WTC11 (cell line): ENCODE measurements at regions not wholly inside any gene's neighbourhood (a gene's known extent, or its start where the extent isn't known, plus 50 kb on each side); places are given as distances from the start of the nearest gene placed in this dataset.

ENCODE experiments used
- ATAC-seq: fragments of 200-7000 bp; cut with Tn5 transposase; 2 replicates; pipeline ENCODE4 v1.10.0; 2021; ENCODE audit warnings: mild to moderate bottlenecking, moderate library complexity
- CTCF ChIA-PET: fragments of 300-600 bp; sonication (Branson Sonifier 250); formaldehyde crosslinking; loops from one replicate; lab custom pipeline; 2021; ENCODE audit warnings: antibody characterized with exemption; lab: Charles Lee
- POLR2A ChIA-PET: fragments of 350-600 bp; sonication (Branson Sonifier 250); formaldehyde crosslinking; loops from one replicate; lab custom pipeline; 2021; ENCODE audit warnings: antibody characterized with exemption; lab: Charles Lee
- DNase-seq: peaks from one replicate; pipeline ENCODE4 v3.0.0; 2021; ENCODE audit warnings: low spot score
- H3K27ac Mint-ChIP-seq: 2 replicates; pipeline ENCODE4 v1.8.0; 2021; ENCODE audit warnings: mixed read lengths
- H3K27me3 Mint-ChIP-seq: 2 replicates; pipeline ENCODE4 v1.8.0; 2021; ENCODE audit warnings: low read depth, mild to moderate bottlenecking, moderate library complexity, mixed read lengths
- H3K36me3 Mint-ChIP-seq: 2 replicates; pipeline ENCODE4 v1.8.0; 2021; ENCODE audit warnings: mixed read lengths
- H3K4me1 Mint-ChIP-seq: 2 replicates; pipeline ENCODE4 v1.8.0; 2022; ENCODE audit warnings: mixed read lengths
- H3K4me3 Mint-ChIP-seq: 2 replicates; pipeline ENCODE4 v1.8.0; 2021; ENCODE audit warnings: mild to moderate bottlenecking, moderate library complexity, mixed read lengths
- H3K9me3 Mint-ChIP-seq: 2 replicates; pipeline ENCODE4 v1.8.0; 2021; ENCODE audit warnings: mixed read lengths
- FOXP1 ChIP-seq: sonication (generic); formaldehyde crosslinking; IDR thresholded peaks from 2 replicates; pipeline ENCODE4 v1.8.0; 2022; ENCODE audit warnings: missing genetic modification reagents, mild to moderate bottlenecking, moderate library complexity, borderline replicate concordance
- GABPB1 ChIP-seq: sonication (generic); formaldehyde crosslinking; IDR thresholded peaks from 2 replicates; pipeline ENCODE4 v1.8.1; 2023; ENCODE audit warnings: mild to moderate bottlenecking, missing genetic modification reagents
- GRHL2 ChIP-seq: fragments of 250-450 bp; sonication (Bioruptor Pico); IDR thresholded peaks from 2 replicates; pipeline ENCODE4 v1.8.0; 2022; ENCODE audit warnings: mild to moderate bottlenecking, moderate library complexity; ENCODE audit not compliant: insufficient replicate concordance, severe bottlenecking
- HMGA2 ChIP-seq: fragments of 250-450 bp; sonication (Bioruptor Pico); IDR thresholded peaks from 2 replicates; pipeline ENCODE4 v1.4.0; 2021; ENCODE audit warnings: mild to moderate bottlenecking, moderate library complexity
- MXD4 ChIP-seq: fragments of 250-450 bp; sonication (Bioruptor Pico); IDR thresholded peaks from 2 replicates; pipeline ENCODE4 v1.8.0; 2021; ENCODE audit warnings: mild to moderate bottlenecking, moderate library complexity, borderline replicate concordance
- NFYB ChIP-seq: sonication (generic); formaldehyde crosslinking; conservative IDR thresholded peaks from 2 replicates; pipeline ENCODE4 v1.8.0; 2022; ENCODE audit warnings: low read depth, missing genetic modification reagents
- SP1 ChIP-seq: sonication (generic); formaldehyde crosslinking; conservative IDR thresholded peaks from 2 replicates; pipeline ENCODE4 v1.8.1; 2022; ENCODE audit warnings: missing genetic modification reagents
- TEAD1 ChIP-seq: sonication (generic); formaldehyde crosslinking; IDR thresholded peaks from 2 replicates; pipeline ENCODE4 v1.8.0; 2022; ENCODE audit warnings: mild to moderate bottlenecking, missing genetic modification reagents
- ZNF121 ChIP-seq: sonication (generic); formaldehyde crosslinking; IDR thresholded peaks from 2 replicates; pipeline ENCODE4 v1.8.0; 2023; ENCODE audit warnings: missing genetic modification reagents
- ZNF396 ChIP-seq: fragments of 250-450 bp; sonication (Bioruptor Pico); IDR thresholded peaks from 2 replicates; pipeline ENCODE4 v1.8.0; 2021; ENCODE audit warnings: mild to moderate bottlenecking, moderate library complexity, borderline replicate concordance
- ZNF423 ChIP-seq: fragments of 250-450 bp; sonication (Bioruptor Pico); IDR thresholded peaks from 2 replicates; pipeline ENCODE4 v2.1.2; 2022; ENCODE audit warnings: mild to moderate bottlenecking, moderate library complexity
- TF ChIP-seq, protein P1 (sequence below): sonication (generic); formaldehyde crosslinking; IDR thresholded peaks from 2 replicates; pipeline ENCODE4 v1.8.1; 2023; ENCODE audit warnings: mild to moderate bottlenecking, moderate library complexity, missing genetic modification reagents
- TF ChIP-seq, protein P2 (sequence below): sonication (generic); formaldehyde crosslinking; IDR thresholded peaks from 2 replicates; pipeline ENCODE4 v1.8.1; 2022; ENCODE audit warnings: low read depth, missing genetic modification reagents, borderline replicate concordance
- TF ChIP-seq, protein P3 (sequence below): sonication (generic); formaldehyde crosslinking; IDR thresholded peaks from 2 replicates; pipeline ENCODE4 v1.8.1; 2023; ENCODE audit warnings: mild to moderate bottlenecking, missing genetic modification reagents, moderate library complexity
- TF ChIP-seq, protein P4 (sequence below): fragments of 250-450 bp; sonication (Bioruptor Pico); IDR thresholded peaks from 2 replicates; pipeline ENCODE4 v1.9.0; 2021; ENCODE audit warnings: mild to moderate bottlenecking
- TF ChIP-seq, protein P5 (sequence below): fragments of 200-600 bp; IDR thresholded peaks from 2 replicates; pipeline ENCODE4 v1.8.0; 2022; ENCODE audit warnings: antibody characterized with exemption
- TF ChIP-seq, protein P6 (sequence below): sonication (generic); formaldehyde crosslinking; IDR thresholded peaks from 2 replicates; pipeline ENCODE4 v1.8.1; 2022; ENCODE audit warnings: low read depth, mild to moderate bottlenecking, moderate library complexity, missing genetic modification reagents, borderline replicate concordance
- TF ChIP-seq, protein P7 (sequence below): sonication (generic); formaldehyde crosslinking; IDR thresholded peaks from 2 replicates; pipeline ENCODE4 v1.8.0; 2022; ENCODE audit warnings: missing genetic modification reagents
- TF ChIP-seq, protein P8 (sequence below): fragments of 250-450 bp; sonication (Bioruptor Pico); IDR thresholded peaks from 2 replicates; pipeline ENCODE4 v1.9.0; 2021; ENCODE audit warnings: mild to moderate bottlenecking

DNA sequence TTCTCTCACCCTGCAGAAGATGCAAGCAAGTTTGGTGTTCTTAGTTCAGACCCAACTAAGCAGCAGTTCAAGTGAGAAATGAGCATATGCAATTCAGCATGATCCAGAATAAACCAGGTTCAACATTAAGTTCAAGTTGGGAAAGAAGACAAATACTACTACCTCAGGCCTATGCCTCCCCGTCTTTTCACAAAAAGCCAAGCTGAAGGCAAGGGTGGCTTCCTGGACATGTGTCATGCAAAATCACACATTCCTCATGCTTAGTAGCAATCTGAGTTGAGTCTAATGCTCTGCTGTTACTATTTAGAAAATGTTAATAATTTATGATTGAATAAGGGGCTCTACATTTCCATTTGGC lies 453.4 kb upstream of the GRAMD2B start (continued):
- TF ChIP-seq, protein P1, sequence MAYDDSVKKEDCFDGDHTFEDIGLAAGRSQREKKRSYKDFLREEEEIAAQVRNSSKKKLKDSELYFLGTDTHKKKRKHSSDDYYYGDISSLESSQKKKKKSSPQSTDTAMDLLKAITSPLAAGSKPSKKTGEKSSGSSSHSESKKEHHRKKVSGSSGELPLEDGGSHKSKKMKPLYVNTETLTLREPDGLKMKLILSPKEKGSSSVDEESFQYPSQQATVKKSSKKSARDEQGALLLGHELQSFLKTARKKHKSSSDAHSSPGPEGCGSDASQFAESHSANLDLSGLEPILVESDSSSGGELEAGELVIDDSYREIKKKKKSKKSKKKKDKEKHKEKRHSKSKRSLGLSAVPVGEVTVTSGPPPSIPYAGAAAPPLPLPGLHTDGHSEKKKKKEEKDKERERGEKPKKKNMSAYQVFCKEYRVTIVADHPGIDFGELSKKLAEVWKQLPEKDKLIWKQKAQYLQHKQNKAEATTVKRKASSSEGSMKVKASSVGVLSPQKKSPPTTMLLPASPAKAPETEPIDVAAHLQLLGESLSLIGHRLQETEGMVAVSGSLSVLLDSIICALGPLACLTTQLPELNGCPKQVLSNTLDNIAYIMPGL: no peak
- TF ChIP-seq GABPB1 (CRISPR knock-in tag) (no peak), TEAD1 (CRISPR knock-in tag) (no peak), ZNF121 (no peak), NFYB (no peak), SP1 (no peak), FOXP1 (CRISPR knock-in tag) (no peak)
- TF ChIP-seq, all 79 proteins: peak for 0

DNA sequence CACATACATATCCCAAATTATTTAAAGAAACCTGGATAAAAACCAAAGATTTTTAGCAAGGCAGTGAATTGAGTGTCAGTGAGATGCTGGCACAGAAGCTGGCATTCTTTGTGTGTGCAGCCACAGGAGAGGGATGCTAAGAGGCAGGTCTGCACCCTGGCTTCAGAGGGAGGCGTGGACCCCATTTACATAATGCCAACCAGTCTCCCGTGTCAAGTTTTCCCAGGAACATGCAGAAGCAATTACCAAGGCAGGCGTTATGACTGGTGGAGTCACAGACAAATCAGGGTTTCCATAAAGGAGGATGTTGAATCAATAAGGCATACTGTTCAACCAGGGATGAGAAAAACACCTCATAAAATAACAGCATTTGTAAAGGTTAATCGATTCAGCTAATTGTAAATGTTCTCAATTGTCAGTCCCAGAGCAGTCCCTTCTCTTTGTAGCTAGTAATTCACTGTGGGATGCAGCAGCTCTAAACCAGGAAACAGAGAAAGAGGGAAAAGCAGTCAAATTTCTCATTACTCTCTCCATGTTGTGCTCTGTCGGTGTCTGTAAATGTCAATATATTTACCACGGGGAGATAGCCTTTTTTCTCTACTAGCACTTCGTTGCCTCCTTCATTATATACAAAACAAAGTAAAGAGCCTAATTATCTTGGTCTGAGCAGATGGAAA lies 452.4 kb upstream of the GRAMD2B start:
- no peaks in the 10 kb centered on the region for H3K27me3 Mint-ChIP-seq
- CTCF ChIA-PET: no interaction called here
- peaks cover 13% of the 10 kb centered on the region for H3K9me3 Mint-ChIP-seq
- POLR2A ChIA-PET: no interaction called here
- DNase-seq (peak; percentile 9), ATAC-seq (no peak)
- H3K27ac Mint-ChIP-seq: no peak overlapping the region
- TF ChIP-seq, protein P2, sequence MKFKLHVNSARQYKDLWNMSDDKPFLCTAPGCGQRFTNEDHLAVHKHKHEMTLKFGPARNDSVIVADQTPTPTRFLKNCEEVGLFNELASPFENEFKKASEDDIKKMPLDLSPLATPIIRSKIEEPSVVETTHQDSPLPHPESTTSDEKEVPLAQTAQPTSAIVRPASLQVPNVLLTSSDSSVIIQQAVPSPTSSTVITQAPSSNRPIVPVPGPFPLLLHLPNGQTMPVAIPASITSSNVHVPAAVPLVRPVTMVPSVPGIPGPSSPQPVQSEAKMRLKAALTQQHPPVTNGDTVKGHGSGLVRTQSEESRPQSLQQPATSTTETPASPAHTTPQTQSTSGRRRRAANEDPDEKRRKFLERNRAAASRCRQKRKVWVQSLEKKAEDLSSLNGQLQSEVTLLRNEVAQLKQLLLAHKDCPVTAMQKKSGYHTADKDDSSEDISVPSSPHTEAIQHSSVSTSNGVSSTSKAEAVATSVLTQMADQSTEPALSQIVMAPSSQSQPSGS (CRISPR knock-in tag): no peak
- TF ChIP-seq ZNF423 (CRISPR knock-in tag): no peak
- no peaks in the 10 kb centered on the region for H3K36me3 Mint-ChIP-seq
- peaks cover 20% of the 10 kb centered on the region for H3K4me1 Mint-ChIP-seq
- H3K4me3 Mint-ChIP-seq: no peak overlapping the region

DNA sequence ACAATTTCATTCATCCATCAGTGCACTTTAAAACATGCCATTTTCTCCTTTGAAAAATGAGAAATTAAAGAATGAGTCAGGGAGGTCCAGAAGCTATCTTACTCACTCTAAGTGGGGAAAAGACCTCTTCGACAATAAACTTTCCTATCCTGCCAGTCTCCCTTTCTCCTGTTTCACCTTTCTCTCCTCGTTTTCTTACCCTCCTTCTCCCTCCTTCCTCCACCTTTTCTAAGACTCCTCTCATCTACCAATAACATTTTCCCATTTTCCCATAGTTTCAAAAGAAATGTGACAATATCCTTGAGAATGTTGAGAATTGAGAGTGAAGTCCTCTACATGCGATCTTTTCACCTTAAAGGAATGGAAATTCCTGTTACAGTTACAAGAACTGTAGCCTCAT lies 450.5 kb upstream of the GRAMD2B start:
- H3K27me3 Mint-ChIP-seq: no peaks in the 10 kb centered on the region
- peaks cover 16% of the 10 kb centered on the region for H3K4me1 Mint-ChIP-seq
- H3K27ac Mint-ChIP-seq: no peak overlapping the region; the same call in 1 of the 2 replicates
- H3K9me3 Mint-ChIP-seq: peaks cover under 1% of the 10 kb centered on the region; the same call in 1 of the 2 replicates
- no peak for ATAC-seq
- CTCF ChIA-PET: no interaction called here
- POLR2A ChIA-PET: no interaction called here
- H3K36me3 Mint-ChIP-seq: no peaks in the 10 kb centered on the region
- DNase-seq: no peak
- no peak overlapping the region for H3K4me3 Mint-ChIP-seq
- TF ChIP-seq, protein P3, sequence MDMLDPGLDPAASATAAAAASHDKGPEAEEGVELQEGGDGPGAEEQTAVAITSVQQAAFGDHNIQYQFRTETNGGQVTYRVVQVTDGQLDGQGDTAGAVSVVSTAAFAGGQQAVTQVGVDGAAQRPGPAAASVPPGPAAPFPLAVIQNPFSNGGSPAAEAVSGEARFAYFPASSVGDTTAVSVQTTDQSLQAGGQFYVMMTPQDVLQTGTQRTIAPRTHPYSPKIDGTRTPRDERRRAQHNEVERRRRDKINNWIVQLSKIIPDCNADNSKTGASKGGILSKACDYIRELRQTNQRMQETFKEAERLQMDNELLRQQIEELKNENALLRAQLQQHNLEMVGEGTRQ: no peak
- TF ChIP-seq, protein P4, sequence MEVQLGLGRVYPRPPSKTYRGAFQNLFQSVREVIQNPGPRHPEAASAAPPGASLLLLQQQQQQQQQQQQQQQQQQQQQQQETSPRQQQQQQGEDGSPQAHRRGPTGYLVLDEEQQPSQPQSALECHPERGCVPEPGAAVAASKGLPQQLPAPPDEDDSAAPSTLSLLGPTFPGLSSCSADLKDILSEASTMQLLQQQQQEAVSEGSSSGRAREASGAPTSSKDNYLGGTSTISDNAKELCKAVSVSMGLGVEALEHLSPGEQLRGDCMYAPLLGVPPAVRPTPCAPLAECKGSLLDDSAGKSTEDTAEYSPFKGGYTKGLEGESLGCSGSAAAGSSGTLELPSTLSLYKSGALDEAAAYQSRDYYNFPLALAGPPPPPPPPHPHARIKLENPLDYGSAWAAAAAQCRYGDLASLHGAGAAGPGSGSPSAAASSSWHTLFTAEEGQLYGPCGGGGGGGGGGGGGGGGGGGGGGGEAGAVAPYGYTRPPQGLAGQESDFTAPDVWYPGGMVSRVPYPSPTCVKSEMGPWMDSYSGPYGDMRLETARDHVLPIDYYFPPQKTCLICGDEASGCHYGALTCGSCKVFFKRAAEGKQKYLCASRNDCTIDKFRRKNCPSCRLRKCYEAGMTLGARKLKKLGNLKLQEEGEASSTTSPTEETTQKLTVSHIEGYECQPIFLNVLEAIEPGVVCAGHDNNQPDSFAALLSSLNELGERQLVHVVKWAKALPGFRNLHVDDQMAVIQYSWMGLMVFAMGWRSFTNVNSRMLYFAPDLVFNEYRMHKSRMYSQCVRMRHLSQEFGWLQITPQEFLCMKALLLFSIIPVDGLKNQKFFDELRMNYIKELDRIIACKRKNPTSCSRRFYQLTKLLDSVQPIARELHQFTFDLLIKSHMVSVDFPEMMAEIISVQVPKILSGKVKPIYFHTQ (CRISPR knock-in tag): no peak
- TF ChIP-seq, protein P5, sequence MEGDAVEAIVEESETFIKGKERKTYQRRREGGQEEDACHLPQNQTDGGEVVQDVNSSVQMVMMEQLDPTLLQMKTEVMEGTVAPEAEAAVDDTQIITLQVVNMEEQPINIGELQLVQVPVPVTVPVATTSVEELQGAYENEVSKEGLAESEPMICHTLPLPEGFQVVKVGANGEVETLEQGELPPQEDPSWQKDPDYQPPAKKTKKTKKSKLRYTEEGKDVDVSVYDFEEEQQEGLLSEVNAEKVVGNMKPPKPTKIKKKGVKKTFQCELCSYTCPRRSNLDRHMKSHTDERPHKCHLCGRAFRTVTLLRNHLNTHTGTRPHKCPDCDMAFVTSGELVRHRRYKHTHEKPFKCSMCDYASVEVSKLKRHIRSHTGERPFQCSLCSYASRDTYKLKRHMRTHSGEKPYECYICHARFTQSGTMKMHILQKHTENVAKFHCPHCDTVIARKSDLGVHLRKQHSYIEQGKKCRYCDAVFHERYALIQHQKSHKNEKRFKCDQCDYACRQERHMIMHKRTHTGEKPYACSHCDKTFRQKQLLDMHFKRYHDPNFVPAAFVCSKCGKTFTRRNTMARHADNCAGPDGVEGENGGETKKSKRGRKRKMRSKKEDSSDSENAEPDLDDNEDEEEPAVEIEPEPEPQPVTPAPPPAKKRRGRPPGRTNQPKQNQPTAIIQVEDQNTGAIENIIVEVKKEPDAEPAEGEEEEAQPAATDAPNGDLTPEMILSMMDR: no peak
- TF ChIP-seq ZNF396 (CRISPR knock-in tag) (no peak), GRHL2 (CRISPR knock-in tag) (no peak), MXD4 (no peak), HMGA2 (CRISPR knock-in tag) (no peak)
- TF ChIP-seq, protein P6, sequence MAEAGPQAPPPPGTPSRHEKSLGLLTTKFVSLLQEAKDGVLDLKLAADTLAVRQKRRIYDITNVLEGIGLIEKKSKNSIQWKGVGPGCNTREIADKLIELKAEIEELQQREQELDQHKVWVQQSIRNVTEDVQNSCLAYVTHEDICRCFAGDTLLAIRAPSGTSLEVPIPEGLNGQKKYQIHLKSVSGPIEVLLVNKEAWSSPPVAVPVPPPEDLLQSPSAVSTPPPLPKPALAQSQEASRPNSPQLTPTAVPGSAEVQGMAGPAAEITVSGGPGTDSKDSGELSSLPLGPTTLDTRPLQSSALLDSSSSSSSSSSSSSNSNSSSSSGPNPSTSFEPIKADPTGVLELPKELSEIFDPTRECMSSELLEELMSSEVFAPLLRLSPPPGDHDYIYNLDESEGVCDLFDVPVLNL (CRISPR knock-in tag): no peak
- TF ChIP-seq, protein P7, sequence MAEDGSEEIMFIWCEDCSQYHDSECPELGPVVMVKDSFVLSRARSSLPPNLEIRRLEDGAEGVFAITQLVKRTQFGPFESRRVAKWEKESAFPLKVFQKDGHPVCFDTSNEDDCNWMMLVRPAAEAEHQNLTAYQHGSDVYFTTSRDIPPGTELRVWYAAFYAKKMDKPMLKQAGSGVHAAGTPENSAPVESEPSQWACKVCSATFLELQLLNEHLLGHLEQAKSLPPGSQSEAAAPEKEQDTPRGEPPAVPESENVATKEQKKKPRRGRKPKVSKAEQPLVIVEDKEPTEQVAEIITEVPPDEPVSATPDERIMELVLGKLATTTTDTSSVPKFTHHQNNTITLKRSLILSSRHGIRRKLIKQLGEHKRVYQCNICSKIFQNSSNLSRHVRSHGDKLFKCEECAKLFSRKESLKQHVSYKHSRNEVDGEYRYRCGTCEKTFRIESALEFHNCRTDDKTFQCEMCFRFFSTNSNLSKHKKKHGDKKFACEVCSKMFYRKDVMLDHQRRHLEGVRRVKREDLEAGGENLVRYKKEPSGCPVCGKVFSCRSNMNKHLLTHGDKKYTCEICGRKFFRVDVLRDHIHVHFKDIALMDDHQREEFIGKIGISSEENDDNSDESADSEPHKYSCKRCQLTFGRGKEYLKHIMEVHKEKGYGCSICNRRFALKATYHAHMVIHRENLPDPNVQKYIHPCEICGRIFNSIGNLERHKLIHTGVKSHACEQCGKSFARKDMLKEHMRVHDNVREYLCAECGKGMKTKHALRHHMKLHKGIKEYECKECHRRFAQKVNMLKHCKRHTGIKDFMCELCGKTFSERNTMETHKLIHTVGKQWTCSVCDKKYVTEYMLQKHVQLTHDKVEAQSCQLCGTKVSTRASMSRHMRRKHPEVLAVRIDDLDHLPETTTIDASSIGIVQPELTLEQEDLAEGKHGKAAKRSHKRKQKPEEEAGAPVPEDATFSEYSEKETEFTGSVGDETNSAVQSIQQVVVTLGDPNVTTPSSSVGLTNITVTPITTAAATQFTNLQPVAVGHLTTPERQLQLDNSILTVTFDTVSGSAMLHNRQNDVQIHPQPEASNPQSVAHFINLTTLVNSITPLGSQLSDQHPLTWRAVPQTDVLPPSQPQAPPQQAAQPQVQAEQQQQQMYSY: no peak
- TF ChIP-seq, protein P8, sequence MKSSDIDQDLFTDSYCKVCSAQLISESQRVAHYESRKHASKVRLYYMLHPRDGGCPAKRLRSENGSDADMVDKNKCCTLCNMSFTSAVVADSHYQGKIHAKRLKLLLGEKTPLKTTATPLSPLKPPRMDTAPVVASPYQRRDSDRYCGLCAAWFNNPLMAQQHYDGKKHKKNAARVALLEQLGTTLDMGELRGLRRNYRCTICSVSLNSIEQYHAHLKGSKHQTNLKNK (CRISPR knock-in tag): no peak
